K562 (cell line): ENCODE measurements at regions not wholly inside any gene's neighbourhood (a gene's known extent, or its start where the extent isn't known, plus 50 kb on each side); places are given as distances from the start of the nearest gene placed in this dataset.

Source experiments
- ATAC-seq: fragments of 200-7000 bp; cut with Tn5 transposase; 3 replicates; pipeline ENCODE4 v1.9.1; 2020; ENCODE audit warnings: moderate library complexity
- BruUV-seq: library from RNA; stranded (reverse); fragments of 400-500 nt; replicated peaks from 2 replicates; lab custom pipeline; 2021; lab: Mats Ljungman, UMichigan
- CTCF ChIA-PET: fragments of 300-600 bp; formaldehyde crosslinking; extraction: SDS; loops from one replicate; lab custom pipeline; 2021; ENCODE audit warnings: low intra/inter-chr PET ratio; lab: Yijun Ruan, JAX
- POLR2A ChIA-PET: fragments of 300-600, 350-650 bp; sonication (Branson Sonifier 250); formaldehyde crosslinking; extraction: SDS; loops from one replicate; lab custom pipeline; 2021; ENCODE audit warnings: antibody characterized with exemption, inconsistent platforms; lab: Yijun Ruan, JAX
- DNase-seq, 4 experiments: peaks; one replicate each; pipeline versions ENCODE4 v3.0.0 to v3.0.0-alpha.2; 2011 to 2018; ENCODE audit warnings: low spot score in 3 of 4, mixed read lengths in 3 of 4; ENCODE audit errors: extremely low read depth in 1 of 4
- FAIRE-seq: peaks from 2 replicates; lab custom pipeline; 2011; peaks lifted over from hg19 to GRCh38; lab: Jason Lieb, UNC
- H2AFZ ChIP-seq: 2 replicates; pipeline ENCODE4 v1.6.0; 2011; ENCODE audit warnings: low read depth, low read length, control low read depth, inconsistent platforms
- H3K27ac ChIP-seq: fragments of 200-600 bp; 3 replicates; pipeline ENCODE4 v1.8.0; 2011; ENCODE audit warnings: low read depth, mild to moderate bottlenecking, control low read depth, inconsistent platforms, low read length, moderate library complexity, mixed read lengths; ENCODE audit errors: extremely low read depth
- H3K27me3 ChIP-seq, 2 experiments: fragments of 300-600 bp in 1 of 2; 2 replicates in 1 of 2; 3 replicates in 1 of 2; pipeline versions ENCODE4 v1.6.0 to v1.8.0; 2011; ENCODE audit warnings: inconsistent platforms in 2 of 2, low read length in 2 of 2, mild to moderate bottlenecking in 1 of 2, mixed read lengths in 1 of 2, moderate library complexity in 1 of 2; ENCODE audit not compliant: control insufficient read depth in 2 of 2, insufficient read depth in 2 of 2
- H3K36me3 ChIP-seq: fragments of 300-600 bp; 3 replicates; pipeline ENCODE4 v1.8.0; 2011; ENCODE audit warnings: mild to moderate bottlenecking, low read length, inconsistent platforms; ENCODE audit not compliant: control insufficient read depth, insufficient read depth
- H3K4me1 ChIP-seq, 2 experiments: fragments of 200-600 bp in 1 of 2; replicated peaks in 1 of 2; 2 replicates in 1 of 2; 3 replicates in 1 of 2; pipeline versions ENCODE4 v1.5.1 to v1.8.0; 2011; ENCODE audit warnings: inconsistent platforms in 2 of 2, low read length in 2 of 2, mild to moderate bottlenecking in 1 of 2, mixed read lengths in 1 of 2, moderate library complexity in 1 of 2; ENCODE audit not compliant: control insufficient read depth in 2 of 2, insufficient read depth in 2 of 2
- H3K4me2 ChIP-seq: 2 replicates; pipeline ENCODE4 v1.6.1; 2011; ENCODE audit warnings: low read length, control low read depth, inconsistent platforms, mixed read lengths; ENCODE audit not compliant: insufficient read depth
- H3K4me3 ChIP-seq: fragments of 200-600 bp; sonication (generic), shearing (Covaris generic); 2 replicates; pipeline ENCODE4 v1.5.1; 2016; ENCODE audit warnings: control low read depth, inconsistent platforms
- H3K79me2 ChIP-seq: fragments of 200-600 bp; 3 replicates; pipeline ENCODE4 v1.8.0; 2011; ENCODE audit warnings: low read length, inconsistent platforms; ENCODE audit not compliant: control insufficient read depth, insufficient read depth
- H3K9ac ChIP-seq, 2 experiments: 2 replicates each; pipeline versions ENCODE4 v1.6.0 to v1.6.1; 2011; ENCODE audit warnings: low read depth in 2 of 2, low read length in 2 of 2, control low read depth in 1 of 2, inconsistent platforms in 1 of 2, mild to moderate bottlenecking in 1 of 2, mixed read lengths in 1 of 2; ENCODE audit not compliant: insufficient read depth in 1 of 2
- H3K9me1 ChIP-seq: one replicate; pipeline ENCODE4 v1.6.0; 2011; ENCODE audit warnings: inconsistent platforms, mild to moderate bottlenecking, low read length, moderate library complexity; ENCODE audit not compliant: control insufficient read depth, insufficient read depth
- H3K9me3 ChIP-seq: replicated peaks from 2 replicates; pipeline ENCODE4 v1.5.1; 2011; ENCODE audit warnings: low read depth, low read length, inconsistent platforms; ENCODE audit not compliant: control insufficient read depth, insufficient read depth
- H4K20me1 ChIP-seq: replicated peaks from 2 replicates; pipeline ENCODE4 v1.6.1; 2011; ENCODE audit warnings: low read length, inconsistent platforms, mixed read lengths; ENCODE audit not compliant: control insufficient read depth, insufficient read depth
- EWSR1 ChIP-seq: fragments of 450-650 bp; IDR thresholded peaks from 2 replicates; pipeline ENCODE4 v1.6.1; 2018; ENCODE audit warnings: borderline replicate concordance, mild to moderate bottlenecking, low read depth, moderate library complexity; ENCODE audit not compliant: partially characterized antibody
- HDAC1 ChIP-seq, 2 experiments: fragments of 450-650 bp; IDR thresholded peaks; 2 replicates each; pipeline ENCODE4 v1.6.1; 2016 to 2017; ENCODE audit warnings: inconsistent platforms in 1 of 2, mild to moderate bottlenecking in 1 of 2, moderate library complexity in 1 of 2
- JUND ChIP-seq, 2 experiments: IDR thresholded peaks; 2 replicates in 1 of 2; 3 replicates in 1 of 2; pipeline ENCODE4 v1.6.1; 2011; ENCODE audit warnings: borderline replicate concordance in 2 of 2, low read depth in 2 of 2, low read length in 2 of 2, improper control_type of control experiment in 1 of 2, missing biosample characterization in 1 of 2, missing genetic modification characterization in 1 of 2, missing genetic modification reagents in 1 of 2
- LARP7 ChIP-seq: fragments of 450-650 bp; IDR thresholded peaks from 2 replicates; pipeline ENCODE4 v1.6.1; 2016
- MGA ChIP-seq: fragments of 450-650 bp; IDR thresholded peaks from 2 replicates; pipeline ENCODE4 v1.6.1; 2016; ENCODE audit warnings: mild to moderate bottlenecking, moderate library complexity
- MLLT1 ChIP-seq, 2 experiments: fragments of 450-650 bp; IDR thresholded peaks; 2 replicates each; pipeline ENCODE4 v1.6.1; 2016
- SMAD2 ChIP-seq: fragments of 150-350 bp; IDR thresholded peaks from 2 replicates; pipeline ENCODE4 v1.6.1; 2014; ENCODE audit warnings: low read depth, mild to moderate bottlenecking, low read length
- ZBTB33 ChIP-seq: sonication (generic); formaldehyde crosslinking; IDR thresholded peaks from 2 replicates; pipeline ENCODE4 v1.8.1; 2023; ENCODE audit warnings: mild to moderate bottlenecking, missing genetic modification reagents
- WGBS: fragments of 100-300 bp; shearing (Covaris generic); methylation state at CpG from one replicate; pipeline ENCODE4 v1.1.6; 2016; ENCODE audit warnings: low coverage, mixed read lengths; ENCODE audit not compliant: insufficient coverage; ENCODE audit errors: missing lambda C conversion rate; 5-methylcytosine and 5-hydroxymethylcytosine counted together
- in situ Hi-C: fragments of 300-500 bp; cut with MboI; formaldehyde crosslinking; loops from 4 replicates; pipeline ENCODE4 v1.15.0; 2018; ENCODE audit warnings: inconsistent platforms, mixed read lengths
- intact Hi-C: fragments of 100-400 bp; cut with micrococcal nuclease; formaldehyde crosslinking; loops from 2 replicates; pipeline ENCODE4 v1.14.2; 2022

GRCh38 chr7:14954035-14954434 is 51.5 kb upstream of the DGKB start:
- Histone ChIP-seq H4K20me1 (no peaks in the 10 kb centered on the region), H3K9me1 (no peaks in the 10 kb centered on the region), H3K4me2 (no peak overlapping the region), H3K27me3 (no peaks in the 10 kb centered on the region), H3K9me3 (no peaks in the 10 kb centered on the region), H3K4me3 (no peak overlapping the region), H3K4me1 (no peaks in the 10 kb centered on the region), H3K79me2 (no peaks in the 10 kb centered on the region), H2AFZ (no peak overlapping the region), H3K27ac (no peak overlapping the region), H3K9ac (no peak overlapping the region), H3K36me3 (no peaks in the 10 kb centered on the region)
- intact Hi-C loops (no loop called here), in situ Hi-C loops (no loop called here)
- FAIRE-seq (no peak), ATAC-seq (no peak), DNase-seq (no peak)
- no TSS peak for BruUV-seq
- WGBS, result 0% methylated on average over 3 of the region's 3 CpGs
- CTCF ChIA-PET, result no interaction called here
- POLR2A ChIA-PET, result no interaction called here
- TF ChIP-seq JUND (IDR thresholded peaks at IDR 0.05; ENCODE audit: borderline replicate concordance, low read depth, low read length) (no peak), JUND (tag; IDR thresholded peaks at IDR 0.05; ENCODE audit: borderline replicate concordance, low read depth, low read length) (no peak), ZBTB33 (no peak), EWSR1 (no peak), MGA (no peak), MLLT1 (IDR thresholded peaks at IDR 0.05) (no peak), SMAD2 (no peak), LARP7 (no peak), HDAC1 (IDR thresholded peaks at IDR 0.05) (no peak)
